ENCODE measurements at regions not wholly inside any gene's neighbourhood (a gene's known extent, or its start where the extent isn't known, plus 50 kb on each side); places are given as distances from the start of the nearest gene placed in this dataset.

DNA sequence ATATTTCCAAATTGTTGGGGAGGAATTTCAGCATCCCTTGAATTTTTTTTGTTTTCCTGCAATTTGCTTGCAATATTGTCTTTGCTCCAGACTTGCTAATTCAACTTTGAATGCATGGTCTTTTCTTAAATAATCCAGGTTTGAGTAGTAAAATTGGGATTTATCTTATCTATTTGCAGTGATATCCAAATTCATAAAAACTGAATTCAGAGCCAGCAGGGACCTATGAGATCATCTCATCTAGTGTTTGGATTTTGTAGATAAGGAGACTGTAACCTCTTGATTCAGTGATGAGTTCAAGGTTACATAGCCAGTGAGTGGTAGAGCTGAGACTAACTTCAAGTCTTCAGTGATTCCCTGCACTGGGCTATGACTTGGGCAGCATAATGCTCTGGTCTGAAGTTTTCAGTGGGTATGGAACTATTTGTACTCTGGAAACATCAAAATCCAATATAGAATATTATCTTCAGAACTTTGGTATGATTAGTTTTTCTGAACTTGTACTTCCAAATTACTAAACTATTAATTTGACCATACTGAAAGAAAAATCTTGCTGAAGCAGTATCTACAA lies 109.4 kb downstream of the DISP1 start:
- TF ChIP-seq ATF3 (IDR thresholded peaks at IDR 0.05; ENCODE audit: insufficient read depth, low read depth, low read length), result no peak
- TF ChIP-seq EZH2 (IDR thresholded peaks at IDR 0.05; ENCODE audit: low read depth, low read length, severe bottlenecking), result no peak
- TF ChIP-seq JUN (IDR thresholded peaks at IDR 0.05; ENCODE audit: low read depth, low read length), result no peak
- no peak for TF ChIP-seq SRF (IDR thresholded peaks at IDR 0.05; ENCODE audit: low read depth, low read length)
- TF ChIP-seq, protein P1, sequence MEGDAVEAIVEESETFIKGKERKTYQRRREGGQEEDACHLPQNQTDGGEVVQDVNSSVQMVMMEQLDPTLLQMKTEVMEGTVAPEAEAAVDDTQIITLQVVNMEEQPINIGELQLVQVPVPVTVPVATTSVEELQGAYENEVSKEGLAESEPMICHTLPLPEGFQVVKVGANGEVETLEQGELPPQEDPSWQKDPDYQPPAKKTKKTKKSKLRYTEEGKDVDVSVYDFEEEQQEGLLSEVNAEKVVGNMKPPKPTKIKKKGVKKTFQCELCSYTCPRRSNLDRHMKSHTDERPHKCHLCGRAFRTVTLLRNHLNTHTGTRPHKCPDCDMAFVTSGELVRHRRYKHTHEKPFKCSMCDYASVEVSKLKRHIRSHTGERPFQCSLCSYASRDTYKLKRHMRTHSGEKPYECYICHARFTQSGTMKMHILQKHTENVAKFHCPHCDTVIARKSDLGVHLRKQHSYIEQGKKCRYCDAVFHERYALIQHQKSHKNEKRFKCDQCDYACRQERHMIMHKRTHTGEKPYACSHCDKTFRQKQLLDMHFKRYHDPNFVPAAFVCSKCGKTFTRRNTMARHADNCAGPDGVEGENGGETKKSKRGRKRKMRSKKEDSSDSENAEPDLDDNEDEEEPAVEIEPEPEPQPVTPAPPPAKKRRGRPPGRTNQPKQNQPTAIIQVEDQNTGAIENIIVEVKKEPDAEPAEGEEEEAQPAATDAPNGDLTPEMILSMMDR (IDR thresholded peaks at IDR 0.05; ENCODE audit: control extremely low read depth in 1 of 3, insufficient read depth in 1 of 3, low read depth in 1 of 3, low read length in 3 of 3), result no peak
- TF ChIP-seq POLR2A (IDR thresholded peaks at IDR 0.05; ENCODE audit: control extremely low read depth in 1 of 2, low read depth in 2 of 2, low read length in 2 of 2), result no peak
- no peak for TF ChIP-seq POU5F1 (IDR thresholded peaks at IDR 0.05; ENCODE audit: low read depth, low read length)
- TF ChIP-seq GABPA (IDR thresholded peaks at IDR 0.05; ENCODE audit: borderline replicate concordance, insufficient read depth, low read length), result no peak
- TF ChIP-seq CEBPB (IDR thresholded peaks at IDR 0.05; ENCODE audit: low read depth, low read length), result no peak
- no peak for TF ChIP-seq ZNF274 (IDR thresholded peaks at IDR 0.05; ENCODE audit: borderline replicate concordance, extremely low read depth, low read length)
- TF ChIP-seq PHF8 (conservative IDR thresholded peaks at IDR 0.05; ENCODE audit: low read depth, low read length), result no peak
- no peak for TF ChIP-seq EP300 (IDR thresholded peaks at IDR 0.05; ENCODE audit: borderline replicate concordance in 1 of 2, low read depth in 2 of 2, low read length in 2 of 2)
- no peak for TF ChIP-seq USF2 (IDR thresholded peaks at IDR 0.05; ENCODE audit: low read length)
- no peak for TF ChIP-seq ATF2 (IDR thresholded peaks at IDR 0.05; ENCODE audit: low read length)
